ENCODE measurements at regions not wholly inside any gene's neighbourhood (a gene's known extent, or its start where the extent isn't known, plus 50 kb on each side); places are given as distances from the start of the nearest gene placed in this dataset.

GRCh38 chr13:27721681-27722080, 70.6 kb upstream of the GSX1 start (continued):
- no peak for TF ChIP-seq E4F1 (IDR thresholded peaks at IDR 0.05; ENCODE audit: borderline replicate concordance, partially characterized antibody)

- FAIRE-seq (no peak), DNase-seq (ENCODE audit: low read depth, low spot score) (no peak), ATAC-seq (no peak)
- no peak overlapping the region for H3K4me2 ChIP-seq (ENCODE audit: control insufficient read depth, insufficient read depth)
- intact Hi-C loops (cut with micrococcal nuclease; ENCODE audit: unreplicated experiment) = no loop called here
- ChIA-PET POLR2A (no interaction called here), CTCF (no interaction called here), SMC1A (ENCODE audit: uncharacterized antibody, unreplicated experiment) (no interaction called here), RAD21 (ENCODE audit: unreplicated experiment) (no interaction called here)
- H3K27ac ChIP-seq (ENCODE audit: control insufficient read depth, insufficient read depth) = no peak overlapping the region
- H3K4me3 ChIP-seq = no peak overlapping the region
- no TSS peak for BruUV-seq (replicated peaks)
- 17% methylated on average over 6 of the region's 6 CpGs for WGBS (ENCODE audit: insufficient coverage, insufficient replicate concordance, low lambda C conversion rate, missing lambda C conversion rate)
- no peak overlapping the region for H2AFZ ChIP-seq (ENCODE audit: control insufficient read depth, low read depth, low read length)
- in situ Hi-C loops (cut with MboI) = no loop called here
- H3K9ac ChIP-seq (ENCODE audit: control insufficient read depth, insufficient read depth, low read length) = no peak overlapping the region
- H3K79me2 ChIP-seq (ENCODE audit: control insufficient read depth, insufficient read depth, low read length) = no peaks in the 10 kb centered on the region
- no peaks in the 10 kb centered on the region for H3K4me1 ChIP-seq (ENCODE audit: control insufficient read depth, insufficient read depth, low read length)
- no peaks in the 10 kb centered on the region for H3K36me3 ChIP-seq (ENCODE audit: control insufficient read depth in 2 of 2, insufficient read depth in 2 of 2, low read length in 1 of 2)
- H3K9me3 ChIP-seq (replicated peaks; ENCODE audit: control insufficient read depth, insufficient read depth, low read length) = no peaks in the 10 kb centered on the region
- H4K20me1 ChIP-seq (ENCODE audit: control insufficient read depth, insufficient read depth) = no peaks in the 10 kb centered on the region
- no peaks in the 10 kb centered on the region for H3K27me3 ChIP-seq (replicated peaks in 1 of 2; ENCODE audit: control insufficient read depth in 2 of 2, insufficient read depth in 2 of 2, low read length in 1 of 2)
- TF ChIP-seq, protein P1, sequence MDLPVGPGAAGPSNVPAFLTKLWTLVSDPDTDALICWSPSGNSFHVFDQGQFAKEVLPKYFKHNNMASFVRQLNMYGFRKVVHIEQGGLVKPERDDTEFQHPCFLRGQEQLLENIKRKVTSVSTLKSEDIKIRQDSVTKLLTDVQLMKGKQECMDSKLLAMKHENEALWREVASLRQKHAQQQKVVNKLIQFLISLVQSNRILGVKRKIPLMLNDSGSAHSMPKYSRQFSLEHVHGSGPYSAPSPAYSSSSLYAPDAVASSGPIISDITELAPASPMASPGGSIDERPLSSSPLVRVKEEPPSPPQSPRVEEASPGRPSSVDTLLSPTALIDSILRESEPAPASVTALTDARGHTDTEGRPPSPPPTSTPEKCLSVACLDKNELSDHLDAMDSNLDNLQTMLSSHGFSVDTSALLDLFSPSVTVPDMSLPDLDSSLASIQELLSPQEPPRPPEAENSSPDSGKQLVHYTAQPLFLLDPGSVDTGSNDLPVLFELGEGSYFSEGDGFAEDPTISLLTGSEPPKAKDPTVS (IDR thresholded peaks at IDR 0.05; ENCODE audit: low read depth, low read length) = no peak
- TF ChIP-seq ATF7 (IDR thresholded peaks at IDR 0.05; ENCODE audit: low read depth) = no peak
- TF ChIP-seq, protein P2, sequence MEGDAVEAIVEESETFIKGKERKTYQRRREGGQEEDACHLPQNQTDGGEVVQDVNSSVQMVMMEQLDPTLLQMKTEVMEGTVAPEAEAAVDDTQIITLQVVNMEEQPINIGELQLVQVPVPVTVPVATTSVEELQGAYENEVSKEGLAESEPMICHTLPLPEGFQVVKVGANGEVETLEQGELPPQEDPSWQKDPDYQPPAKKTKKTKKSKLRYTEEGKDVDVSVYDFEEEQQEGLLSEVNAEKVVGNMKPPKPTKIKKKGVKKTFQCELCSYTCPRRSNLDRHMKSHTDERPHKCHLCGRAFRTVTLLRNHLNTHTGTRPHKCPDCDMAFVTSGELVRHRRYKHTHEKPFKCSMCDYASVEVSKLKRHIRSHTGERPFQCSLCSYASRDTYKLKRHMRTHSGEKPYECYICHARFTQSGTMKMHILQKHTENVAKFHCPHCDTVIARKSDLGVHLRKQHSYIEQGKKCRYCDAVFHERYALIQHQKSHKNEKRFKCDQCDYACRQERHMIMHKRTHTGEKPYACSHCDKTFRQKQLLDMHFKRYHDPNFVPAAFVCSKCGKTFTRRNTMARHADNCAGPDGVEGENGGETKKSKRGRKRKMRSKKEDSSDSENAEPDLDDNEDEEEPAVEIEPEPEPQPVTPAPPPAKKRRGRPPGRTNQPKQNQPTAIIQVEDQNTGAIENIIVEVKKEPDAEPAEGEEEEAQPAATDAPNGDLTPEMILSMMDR (IDR thresholded peaks at IDR 0.05 in 2 of 3, conservative IDR thresholded peaks at IDR 0.05 in 1 of 3; ENCODE audit: control insufficient read depth in 2 of 3, extremely low read depth in 1 of 3, insufficient read depth in 1 of 3, low read depth in 3 of 3, low read length in 3 of 3) = no peak
- TF ChIP-seq NFYB (IDR thresholded peaks at IDR 0.05; ENCODE audit: insufficient read depth, low read depth, low read length) = no peak
- TF ChIP-seq EZH2 (IDR thresholded peaks at IDR 0.05; ENCODE audit: borderline replicate concordance, control insufficient read depth, low read depth, low read length) = no peak
- no peak for TF ChIP-seq NFYA (IDR thresholded peaks at IDR 0.05; ENCODE audit: borderline replicate concordance, low read depth, low read length)
- no peak for TF ChIP-seq ZNF207 (IDR thresholded peaks at IDR 0.05; ENCODE audit: borderline replicate concordance)
- TF ChIP-seq ZNF687 (IDR thresholded peaks at IDR 0.05) = no peak
- TF ChIP-seq ZNF622 (IDR thresholded peaks at IDR 0.05) = no peak
- TF ChIP-seq NBN (IDR thresholded peaks at IDR 0.05) = no peak
- TF ChIP-seq POLR2AphosphoS5 (IDR thresholded peaks at IDR 0.05; ENCODE audit: low read length) = no peak
These were observed 64.0 kb upstream of the GSX1 start for GRCh38 chr13:27728271-27728670.

Data from GM12878 (cell line).